Activated CD8-positive, alpha-beta memory T cell treated with anti-CD3 and anti-CD28 coated beads for 4 hours (primary cell): ENCODE measurements at regions not wholly inside any gene's neighbourhood (a gene's known extent, or its start where the extent isn't known, plus 50 kb on each side); places are given as distances from the start of the nearest gene placed in this dataset.
"Not testable (repeated sequence)": the region's sequence is repeated elsewhere in the genome, so short reads cannot be mapped to it uniquely, and the experiment has no call there.

ENCODE experiments used
- DNase-seq, 2 donors: peaks; one replicate each; pipeline ENCODE4 v3.0.0-alpha.2; 2020; ENCODE audit warnings: low read depth in 2 of 2

DNA sequence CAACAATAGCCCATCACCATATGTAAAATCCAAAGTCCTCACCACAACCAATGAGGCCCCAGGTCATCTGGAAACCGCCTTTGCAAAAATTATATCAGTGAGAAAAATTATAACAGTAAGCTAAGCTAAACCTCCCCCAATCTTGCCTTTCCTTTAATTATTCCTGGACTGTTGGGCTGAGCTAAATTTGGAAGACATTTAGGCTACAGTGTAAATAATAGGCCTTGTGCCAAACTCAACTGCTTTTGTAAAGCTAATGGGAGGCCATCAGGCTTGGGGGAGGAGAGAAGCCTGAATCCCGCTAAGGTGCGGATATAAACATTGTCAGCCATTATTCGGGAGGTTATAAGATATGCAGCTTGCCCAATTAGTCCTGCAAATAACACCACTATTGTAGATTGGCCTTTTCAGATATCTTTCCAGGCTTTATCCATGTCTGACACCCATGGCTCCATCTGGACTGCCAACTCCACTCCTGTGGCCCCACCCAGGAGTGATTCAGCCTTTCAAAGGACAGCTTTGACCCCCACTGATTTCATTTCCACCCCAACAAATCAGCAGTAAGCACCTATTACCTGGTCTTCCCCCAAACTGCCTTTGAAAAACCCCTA lies 53.0 kb upstream of the CA12 start:
- no peak for DNase-seq

DNA sequence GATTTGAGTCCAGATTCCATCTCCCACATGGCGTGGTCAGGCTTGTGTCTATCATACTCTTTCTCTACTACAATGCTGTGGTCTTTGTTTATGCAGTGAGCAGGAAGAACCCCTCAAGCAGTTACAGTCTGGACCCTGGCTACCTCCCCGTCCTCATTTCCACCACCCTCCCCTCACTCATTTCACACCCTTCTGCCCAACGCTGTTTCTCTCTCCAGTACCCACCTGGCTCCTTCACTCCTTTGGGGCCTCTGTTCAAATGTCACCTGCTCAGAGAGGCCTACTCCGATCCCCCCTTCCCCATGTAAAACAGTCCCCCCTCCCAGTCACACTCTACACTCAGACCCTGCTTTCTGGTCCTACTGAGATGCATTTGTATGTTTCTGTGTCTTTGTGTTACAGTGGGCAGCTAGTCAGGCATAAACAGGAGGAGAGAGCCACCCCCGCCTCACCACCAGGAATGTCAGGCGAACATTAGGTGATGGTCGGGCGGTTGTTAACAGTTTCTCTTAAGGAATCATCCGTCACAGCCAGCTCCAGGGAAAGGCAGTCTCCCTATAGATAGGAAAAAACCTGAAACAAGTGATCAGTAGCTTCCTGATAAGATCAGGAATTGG lies 53.7 kb upstream of the CA12 start:
- DNase-seq, result no peak

DNA sequence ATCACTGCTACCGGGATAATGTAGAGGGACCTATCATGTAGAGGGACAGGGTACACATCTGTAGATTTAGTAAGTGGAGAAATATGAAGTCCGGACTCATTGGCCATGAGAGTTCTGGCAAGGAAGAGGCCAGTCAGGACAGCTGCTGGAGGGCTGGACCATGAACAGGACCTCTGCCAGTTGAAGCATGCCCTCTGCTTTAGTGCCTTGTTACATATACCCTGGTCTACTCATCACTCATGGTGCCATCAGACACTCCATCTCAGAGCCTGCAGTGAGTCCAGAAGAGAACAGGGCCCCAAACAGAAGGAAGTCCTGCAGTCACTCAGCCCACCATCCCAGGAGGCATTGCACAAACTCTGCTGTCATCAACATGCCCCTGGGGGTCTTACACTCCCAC lies 54.7 kb upstream of the CA12 start:
- no peak for DNase-seq

- DNase-seq, result peak; percentile 16 to 42
Measured at GRCh38 chr15:63436872-63437375, 55.3 kb upstream of the CA12 start.

GRCh38 chr15:63439536-63440264 lies 58.1 kb upstream of the CA12 start:
- DNase-seq, result no peak

DNA sequence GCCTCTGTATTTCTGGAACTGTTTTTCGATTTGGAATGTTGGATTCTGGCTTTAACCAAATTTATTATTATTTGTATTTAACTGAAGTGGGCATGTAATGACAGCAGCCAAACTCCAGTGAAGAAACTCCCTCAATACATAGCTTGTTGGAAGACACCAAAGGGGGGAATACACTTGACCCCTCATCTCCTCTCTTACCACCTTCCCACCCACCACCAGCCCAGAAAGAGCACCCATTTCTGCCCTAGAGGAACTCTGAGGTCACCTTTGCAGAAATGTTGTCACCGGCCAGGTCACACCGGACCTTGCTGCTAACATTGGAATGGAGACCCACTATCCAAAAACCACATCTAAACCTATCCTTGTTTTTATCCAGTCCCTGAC lies 58.6 kb upstream of the CA12 start:
- DNase-seq, result no peak

DNA sequence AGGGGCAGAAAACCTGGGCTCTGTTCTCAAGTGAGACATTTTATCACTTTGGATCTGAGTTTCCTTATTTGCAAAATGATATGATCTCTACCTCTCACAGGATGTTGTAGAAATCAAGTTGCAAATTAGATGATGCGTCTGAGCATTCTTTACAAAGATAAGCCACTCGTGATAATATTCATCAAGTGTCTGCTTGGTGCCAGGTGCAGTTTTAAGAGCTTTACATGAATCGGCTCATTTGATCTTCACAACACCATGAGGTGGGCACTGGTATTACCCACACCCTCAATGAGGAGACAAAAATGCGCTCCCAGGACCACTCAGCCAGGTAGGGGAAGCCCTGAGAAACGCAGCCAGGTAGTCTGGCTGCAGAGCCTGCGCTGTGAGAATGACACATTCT lies 59.1 kb upstream of the CA12 start:
- no peak for DNase-seq

DNA sequence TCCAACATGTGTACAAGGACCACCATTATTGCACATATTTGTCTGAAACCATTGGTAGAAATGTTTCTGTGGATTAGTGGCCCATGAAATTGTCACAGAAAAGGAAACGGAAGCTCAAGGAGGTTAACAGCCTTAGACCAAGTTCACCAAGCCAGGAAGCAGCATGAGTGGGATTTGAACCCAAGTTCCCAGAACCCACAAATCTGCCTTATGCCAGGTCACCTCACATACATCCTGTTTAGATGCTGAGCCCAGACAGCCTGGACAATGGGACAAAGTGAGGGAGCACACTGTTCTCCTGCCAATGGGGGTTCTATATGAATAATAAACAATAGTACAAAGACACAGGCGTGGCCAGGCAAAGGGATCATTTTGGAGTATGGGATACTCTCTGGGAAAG lies 59.6 kb upstream of the CA12 start:
- no peak for DNase-seq

GRCh38 chr15:63442080-63442479 lies 60.4 kb upstream of the CA12 start:
- DNase-seq, result no peak

- DNase-seq, result no peak
Measured at GRCh38 chr15:63444611-63445010, 59.8 kb upstream of the USP3 start.

GRCh38 chr15:63446255-63446654 lies 58.1 kb upstream of the USP3 start:
- no peak for DNase-seq

- DNase-seq, result no peak
Measured at GRCh38 chr15:63447017-63447676, 57.2 kb upstream of the USP3 start.

DNA sequence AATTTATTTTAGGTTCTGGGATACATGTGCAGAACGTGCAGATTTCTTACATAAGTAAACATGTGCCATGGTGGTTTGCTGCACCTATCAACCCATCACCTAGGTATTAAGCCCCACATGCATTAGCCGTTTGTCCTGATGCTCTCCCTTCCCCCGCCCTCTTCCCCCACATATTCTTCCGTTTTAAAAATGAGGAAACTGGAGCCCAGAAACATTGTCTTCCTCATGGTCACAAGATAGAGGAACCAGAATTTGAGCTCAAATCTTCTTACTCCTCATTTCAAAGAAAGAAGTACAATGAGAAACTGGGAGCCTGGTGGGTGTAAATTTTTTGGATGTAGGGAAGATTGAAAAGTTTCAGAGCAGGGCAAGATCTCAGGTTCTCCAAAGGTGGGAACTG lies 56.1 kb upstream of the USP3 start:
- no peak for DNase-seq

DNA sequence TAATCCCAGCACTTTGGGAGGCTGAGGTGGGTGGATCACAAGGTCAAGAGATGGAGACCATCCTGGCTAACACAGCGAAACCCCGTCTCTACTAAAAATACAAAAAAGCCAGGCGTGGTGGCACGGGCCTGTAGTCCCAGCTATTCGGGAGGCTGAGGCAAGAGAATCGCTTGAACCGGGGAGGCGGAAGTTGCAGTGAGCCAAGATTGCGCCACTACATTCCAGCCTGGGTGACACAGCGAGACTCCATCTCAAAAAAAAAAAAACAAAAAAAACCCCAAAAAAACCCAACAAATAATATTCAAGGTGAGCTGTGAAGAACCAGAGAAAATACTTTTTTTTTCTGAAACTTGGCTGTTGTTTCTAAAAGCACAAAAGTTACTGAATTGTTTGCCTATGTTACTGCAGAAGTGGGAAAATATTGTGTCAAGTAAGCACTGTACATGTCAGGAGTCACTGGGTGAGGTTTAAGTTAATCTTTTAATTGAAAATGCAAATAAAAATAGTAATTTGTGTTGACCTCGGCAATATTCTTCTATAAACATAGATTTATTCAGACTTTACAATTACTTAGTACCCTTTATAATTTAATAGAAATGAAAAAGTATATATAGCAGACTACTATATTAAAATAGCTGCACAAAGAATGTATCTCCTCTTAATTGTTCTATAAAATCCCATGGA lies 55.4 kb upstream of the USP3 start:
- not testable (repeated sequence) for DNase-seq

- no peak for DNase-seq
Measured at GRCh38 chr15:63449731-63450130, 54.7 kb upstream of the USP3 start.

DNA sequence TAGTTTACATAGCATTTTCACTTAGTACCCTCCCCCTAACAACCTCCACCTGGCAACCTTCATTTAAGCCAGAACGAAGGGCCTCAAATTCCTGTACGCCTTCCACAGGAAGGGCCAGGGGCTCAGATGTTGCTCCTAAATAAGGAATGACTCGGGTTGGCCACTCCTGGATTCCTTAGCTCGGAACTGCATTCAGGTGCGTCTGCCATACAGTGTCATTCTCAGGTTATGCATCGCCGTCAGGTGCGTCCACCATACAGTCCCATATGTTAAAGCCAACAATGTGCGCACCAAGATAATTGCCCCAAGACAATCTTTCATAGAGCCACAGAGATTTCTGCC lies 53.5 kb upstream of the USP3 start:
- DNase-seq, result no peak

GRCh38 chr15:63451671-63452315 lies 52.6 kb upstream of the USP3 start:
- DNase-seq, result no peak

- no peak for DNase-seq
Measured at GRCh38 chr15:63452552-63453136, 51.7 kb upstream of the USP3 start.

GRCh38 chr15:63453186-63453905 lies 51.0 kb upstream of the USP3 start:
- DNase-seq, result no peak

GRCh38 chr15:63454503-63455211 lies 49.7 kb upstream of the USP3 start:
- DNase-seq, result no peak
